GM21619 (cell line): ENCODE measurements at regions not wholly inside any gene's neighbourhood (a gene's known extent, or its start where the extent isn't known, plus 50 kb on each side); places are given as distances from the start of the nearest gene placed in this dataset.
"Not testable (repeated sequence)": the region's sequence is repeated elsewhere in the genome, so short reads cannot be mapped to it uniquely, and the experiment has no call there.

ENCODE experiments used
- ATAC-seq: cut with Tn5 transposase; IDR thresholded peaks from one replicate; pipeline ENCODE4 v1.9.1; 2021; ENCODE audit not compliant: unreplicated experiment

DNA sequence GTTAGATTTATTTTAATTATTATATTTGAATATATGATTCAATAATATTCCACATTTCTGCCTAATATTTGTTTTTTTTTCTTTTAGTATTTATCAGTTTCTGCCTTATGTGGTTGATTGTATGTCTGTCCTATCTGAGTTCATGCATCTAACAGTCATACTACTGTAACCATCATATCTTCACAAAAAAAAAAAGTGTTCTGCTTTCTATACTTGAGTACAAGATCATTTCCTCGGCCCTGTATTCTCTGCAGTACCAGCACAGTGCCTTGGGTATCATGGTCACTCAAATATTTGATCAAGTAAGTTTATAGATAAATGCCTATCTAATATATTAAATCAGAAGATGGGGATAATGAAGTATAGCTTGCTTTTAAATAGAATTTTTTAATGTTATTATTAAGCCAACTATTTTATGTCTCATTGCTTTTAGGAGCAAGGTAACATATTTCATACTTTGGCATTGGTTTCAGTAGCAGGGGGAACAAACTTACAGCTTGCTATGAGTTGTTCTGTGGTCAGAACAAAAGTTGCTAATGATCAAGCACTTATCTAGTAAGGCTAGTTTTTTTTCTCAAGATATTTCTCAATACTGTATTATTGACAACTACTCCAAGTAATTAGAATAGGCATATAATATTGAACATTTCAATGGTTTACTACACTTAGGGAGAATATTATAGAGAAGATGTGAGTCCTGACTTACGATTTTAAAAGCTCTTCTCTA lies 290.5 kb upstream of the FBXO33 start:
- no peak for ATAC-seq

- no peak for ATAC-seq
Measured at GRCh38 chr14:39716987-39717570, 284.8 kb upstream of the FBXO33 start.

DNA sequence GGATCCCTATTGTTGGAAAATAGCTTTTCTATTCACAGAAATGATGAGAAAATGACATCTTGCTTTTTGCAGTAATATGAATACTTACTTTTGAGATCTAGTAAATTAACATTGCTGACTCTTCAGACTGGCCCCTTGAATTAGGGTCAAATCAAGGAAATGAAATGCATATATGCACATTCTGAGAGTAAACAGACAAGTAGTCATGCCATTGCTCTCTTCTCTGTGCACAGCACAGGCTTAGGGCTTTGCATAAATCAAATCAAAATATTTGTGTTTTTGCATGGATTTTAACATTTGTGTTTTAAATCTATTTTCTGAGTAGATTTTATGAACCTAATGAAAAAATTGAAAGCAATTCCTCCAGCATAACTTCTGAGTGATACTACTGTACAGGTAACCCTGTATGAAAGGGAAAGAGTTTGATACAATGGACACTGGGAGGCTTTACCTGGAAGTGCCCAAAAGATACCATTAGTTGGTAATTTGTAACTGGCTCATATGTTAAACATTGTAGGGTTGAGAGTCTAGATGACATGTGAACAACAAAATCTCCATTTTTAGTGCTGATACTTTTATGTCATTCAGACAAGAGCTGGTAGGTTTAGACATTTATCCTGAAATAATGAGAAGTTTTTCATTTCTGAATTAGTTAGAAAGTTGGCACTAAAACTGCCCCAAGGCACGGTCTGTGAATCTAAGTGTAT lies 280.2 kb upstream of the FBXO33 start:
- ATAC-seq = no peak

DNA sequence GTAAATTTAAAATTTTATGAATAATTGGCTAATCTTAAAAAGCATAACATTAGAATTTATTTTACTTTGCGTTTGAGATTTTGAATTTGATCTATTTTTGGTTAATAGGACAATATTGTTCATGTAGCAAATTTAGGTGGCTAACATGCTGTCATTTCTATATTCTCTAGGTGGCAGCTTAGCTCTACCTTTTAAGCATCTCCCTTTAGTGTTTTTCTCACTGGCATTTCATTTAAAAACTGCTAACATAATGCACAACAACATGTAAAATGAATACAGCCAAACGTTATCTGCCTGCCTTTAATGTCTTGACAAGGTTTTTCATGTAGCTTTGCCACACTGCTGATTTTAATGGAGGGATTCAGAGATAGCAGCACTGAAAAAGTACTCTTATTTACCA lies 272.4 kb upstream of the FBXO33 start:
- ATAC-seq = no peak

GRCh38 chr14:39694341-39694740 lies 262.1 kb upstream of the FBXO33 start:
- ATAC-seq = no peak

DNA sequence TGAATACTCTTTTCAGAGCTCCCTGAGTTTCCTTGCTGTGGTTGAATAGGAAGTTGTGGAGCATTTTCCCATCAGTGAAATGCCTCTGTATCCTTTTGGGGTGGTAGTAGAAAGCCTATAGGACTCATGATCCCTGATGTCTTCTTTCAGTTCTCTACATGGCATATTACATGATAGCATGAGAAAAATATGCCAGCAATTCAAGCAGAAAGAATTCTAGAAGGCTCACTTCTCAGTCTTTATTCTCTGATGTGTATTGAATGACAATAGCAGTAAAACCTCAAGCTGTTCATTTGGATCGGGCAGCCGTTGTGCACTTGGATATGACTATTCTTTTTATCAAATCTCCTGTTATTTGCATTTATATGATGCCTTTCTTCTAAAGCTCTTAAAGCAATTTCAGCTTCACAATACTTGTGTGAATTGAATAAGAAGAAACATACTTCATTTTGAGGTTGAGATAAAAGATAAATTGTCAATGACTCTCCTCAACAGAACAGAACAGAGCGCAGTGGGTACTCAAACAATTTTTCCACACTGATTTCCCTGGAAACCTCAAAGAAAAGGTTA lies 251.5 kb upstream of the FBXO33 start:
- ATAC-seq = no peak

DNA sequence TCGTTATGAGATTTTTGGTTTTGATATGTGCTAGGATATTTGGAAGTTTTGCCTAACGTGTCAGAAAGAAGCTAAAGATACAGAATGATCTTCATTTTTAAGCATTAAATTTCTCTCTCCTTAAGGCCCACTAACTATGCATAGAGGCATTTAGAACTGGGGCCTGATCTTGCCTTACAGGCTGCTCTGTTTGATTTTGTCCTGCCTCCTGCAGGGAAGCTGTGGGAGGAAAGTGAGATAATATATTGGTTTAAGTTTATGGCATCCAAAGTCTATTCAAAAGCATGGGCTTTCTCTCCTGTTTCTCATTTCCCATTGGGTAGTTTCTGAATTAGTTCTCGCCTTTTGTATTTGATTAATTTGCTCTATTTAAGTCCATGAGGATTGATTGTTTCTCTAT lies 250.3 kb upstream of the FBXO33 start:
- ATAC-seq = no peak

GRCh38 chr14:39681782-39682399 lies 249.7 kb upstream of the FBXO33 start:
- no peak for ATAC-seq

- ATAC-seq = peak; percentile 93
Measured at GRCh38 chr14:39680777-39681176, 248.5 kb upstream of the FBXO33 start.

DNA sequence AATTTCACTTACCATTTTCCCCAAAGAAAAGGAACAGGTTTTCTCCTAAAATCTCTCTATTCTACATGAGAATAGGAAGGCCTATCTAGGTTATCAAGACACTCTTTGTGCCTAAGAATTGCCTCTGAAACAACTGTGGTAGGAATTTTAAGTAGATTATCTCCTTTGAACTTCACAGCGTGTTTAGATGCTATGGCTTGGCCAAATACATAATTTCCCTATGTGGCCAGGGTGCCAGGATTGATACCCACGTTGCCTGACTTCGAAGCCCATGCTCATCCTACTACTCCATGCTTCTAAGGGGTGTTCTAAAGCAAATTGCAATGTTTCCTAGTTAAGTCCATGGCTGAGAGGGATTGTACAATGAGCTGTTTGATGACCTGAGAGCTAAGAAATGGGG lies 241.5 kb upstream of the FBXO33 start:
- no peak for ATAC-seq

DNA sequence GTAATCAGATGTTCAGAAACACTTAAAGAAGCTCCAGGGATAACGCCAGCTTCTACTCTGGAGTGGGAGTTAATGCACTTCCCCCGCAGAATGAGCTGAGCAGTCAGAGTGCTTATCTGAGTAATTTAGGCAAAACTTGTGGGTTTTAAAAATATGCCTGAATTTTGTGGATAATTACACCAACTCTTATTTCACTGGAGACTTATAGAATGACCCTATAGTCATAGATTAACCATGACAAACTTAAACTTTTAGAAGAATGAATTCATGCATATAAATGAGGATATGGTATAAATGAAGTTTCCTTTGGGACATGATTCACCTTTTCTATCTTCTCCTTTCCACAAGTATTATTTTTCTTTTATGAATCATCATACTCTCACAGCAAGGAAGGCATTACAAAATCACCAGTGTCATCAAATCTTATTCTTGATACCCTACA lies 241.1 kb upstream of the FBXO33 start:
- ATAC-seq = no peak

DNA sequence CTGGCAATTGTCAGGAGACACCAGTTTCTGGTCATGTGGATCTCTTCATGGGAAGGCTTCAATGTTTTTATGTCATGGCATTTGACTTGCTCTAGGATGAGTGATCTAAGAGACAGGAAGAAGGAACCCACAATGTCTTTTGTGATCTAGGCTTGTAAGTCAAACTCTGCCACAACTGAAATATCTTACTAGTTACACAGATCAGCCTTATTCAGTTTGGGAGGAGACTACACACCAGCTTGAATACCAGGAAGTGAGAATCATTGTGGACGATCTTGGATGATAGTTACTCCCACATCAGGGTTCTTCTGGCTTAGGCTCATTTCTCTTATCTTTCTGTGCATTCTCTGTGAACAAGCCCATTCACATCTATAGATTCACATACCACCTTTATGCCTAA lies 236.2 kb upstream of the FBXO33 start:
- ATAC-seq = no peak

DNA sequence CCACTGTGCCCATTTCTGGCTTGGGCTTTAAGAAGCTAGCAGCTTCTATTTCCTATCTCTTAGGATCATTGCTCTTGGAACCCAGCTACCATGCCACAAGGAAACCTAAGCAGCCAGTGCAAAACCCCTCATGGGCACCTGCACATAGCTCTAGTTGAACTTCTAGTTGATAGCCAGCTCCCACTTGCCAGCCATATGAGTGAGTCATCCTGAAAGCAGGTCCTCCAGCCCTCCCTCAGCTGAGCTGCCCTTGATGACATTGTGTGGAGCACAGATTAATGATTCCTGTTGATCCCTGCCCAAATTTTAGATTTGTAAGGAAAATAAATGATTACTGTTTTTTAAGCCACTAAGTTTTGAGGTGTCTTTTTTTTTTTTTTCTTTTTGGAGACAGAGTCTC lies 234.2 kb upstream of the FBXO33 start:
- ATAC-seq = no peak

- ATAC-seq = no peak
Measured at GRCh38 chr14:39665075-39665475, 232.8 kb upstream of the FBXO33 start.

DNA sequence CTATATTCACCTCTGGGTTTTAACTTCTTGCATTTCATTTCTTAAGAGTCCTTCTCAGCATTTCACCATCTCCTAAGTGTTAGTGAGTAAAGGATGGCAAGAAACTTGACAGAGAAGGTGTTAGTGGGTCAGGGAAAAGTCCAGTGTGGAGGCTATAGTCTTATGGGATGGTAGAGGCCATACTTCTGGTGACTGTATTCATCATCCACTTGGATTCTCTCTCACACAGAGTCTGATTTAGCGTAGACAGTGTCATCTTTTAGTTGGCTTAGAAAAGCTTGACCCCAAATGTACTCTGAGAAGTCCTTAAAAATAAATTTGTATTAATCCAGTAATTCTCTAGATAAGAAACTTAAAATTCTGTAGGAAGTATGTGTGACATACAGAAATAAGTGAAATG lies 232.4 kb upstream of the FBXO33 start:
- no peak for ATAC-seq

- ATAC-seq = peak; percentile 89
Measured at GRCh38 chr14:39641224-39641623, 209.0 kb upstream of the FBXO33 start.

DNA sequence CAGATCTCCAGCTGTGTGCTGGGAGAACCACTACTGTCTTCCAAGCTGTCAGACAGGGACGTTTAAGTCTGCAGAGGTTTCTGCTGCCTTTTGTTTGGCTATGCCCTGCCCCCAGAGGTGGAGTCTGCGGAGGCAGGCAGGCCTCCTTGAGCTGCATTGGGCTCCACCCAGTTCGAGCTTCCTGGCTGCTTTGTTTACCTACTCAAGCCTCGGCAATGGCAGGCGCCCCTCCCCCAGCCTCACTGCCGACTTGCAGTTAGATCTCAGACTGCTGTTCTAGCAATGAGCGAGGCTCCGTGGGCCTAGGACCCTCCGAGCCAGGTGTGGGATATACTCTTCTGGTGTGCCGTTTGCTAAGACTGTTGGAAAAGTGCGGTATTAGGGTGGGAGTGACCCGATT lies 206.8 kb upstream of the FBXO33 start:
- ATAC-seq = not testable (repeated sequence)

DNA sequence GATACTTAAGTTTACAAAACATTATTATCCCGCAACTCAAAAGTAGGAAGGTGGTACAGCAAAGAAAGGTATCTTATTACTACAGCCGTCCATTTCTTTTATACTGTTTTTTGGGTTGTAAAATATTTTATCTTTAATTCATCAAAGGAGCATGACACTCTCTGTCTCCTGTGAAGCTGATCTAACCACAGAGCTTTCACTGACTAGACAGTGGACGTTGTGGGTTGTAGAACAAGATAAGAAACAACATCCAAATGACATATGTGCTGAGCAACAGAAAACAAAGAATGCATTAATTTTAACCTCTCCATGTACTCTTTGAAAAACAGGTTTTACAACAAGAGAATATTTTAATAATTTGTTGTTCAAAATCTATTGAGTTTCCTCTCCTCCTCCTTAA lies 195.9 kb upstream of the FBXO33 start:
- ATAC-seq = no peak

DNA sequence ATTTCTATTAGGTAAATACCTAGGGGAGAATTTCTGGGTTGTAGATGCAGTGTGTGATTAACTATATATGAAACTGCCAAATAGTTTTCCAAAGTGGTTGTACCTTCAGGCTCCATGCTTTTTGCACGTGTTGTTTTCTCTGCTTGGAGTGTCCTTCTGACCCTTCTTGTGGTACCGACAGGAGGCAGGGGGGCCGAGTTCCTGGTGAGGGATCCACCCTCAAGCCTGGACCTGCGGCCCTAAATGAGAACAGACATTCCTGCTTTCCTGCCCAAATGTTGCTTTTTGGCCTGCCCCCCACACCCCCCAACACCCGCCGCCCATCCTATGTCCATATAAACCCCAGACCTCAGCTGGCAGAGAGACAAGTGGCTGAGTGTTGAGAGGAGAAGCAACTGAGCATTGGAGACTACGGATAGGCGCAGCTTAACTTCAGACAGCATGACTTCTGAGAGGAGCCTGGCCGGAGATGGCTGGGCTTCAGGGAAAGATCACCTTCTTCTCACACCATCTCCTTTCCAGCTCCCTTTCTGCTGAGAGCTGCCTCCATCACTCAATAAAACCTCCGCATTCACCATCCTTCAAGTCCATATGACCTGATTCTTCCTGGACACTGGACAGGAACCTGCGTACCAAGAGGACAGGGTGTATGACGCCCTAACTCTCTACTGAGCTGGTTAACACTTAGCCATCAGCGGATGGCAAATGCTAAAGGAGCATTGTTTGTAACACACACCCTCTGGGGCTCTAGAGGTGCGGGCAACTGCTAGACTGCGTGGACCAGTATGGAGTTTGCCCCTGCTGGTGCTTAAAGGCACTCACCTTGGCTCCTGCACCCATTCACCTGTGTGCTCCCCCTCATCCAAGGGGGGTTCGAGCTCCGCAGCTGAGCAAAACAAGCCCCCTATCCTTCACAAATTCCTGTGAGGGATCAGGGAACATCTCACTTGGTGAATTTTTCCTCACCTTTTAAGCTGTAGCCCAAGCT lies 194.7 kb upstream of the FBXO33 start:
- ATAC-seq = no peak

- no peak for ATAC-seq
Measured at GRCh38 chr14:39621678-39622077, 189.4 kb upstream of the FBXO33 start.
